ENCODE measurements at regions not wholly inside any gene's neighbourhood (a gene's known extent, or its start where the extent isn't known, plus 50 kb on each side); places are given as distances from the start of the nearest gene placed in this dataset.

GRCh38 chr14:100381395-100382105 is 58.4 kb downstream of the SLC25A47 start:
- no peak for DNase-seq

- DNase-seq: no peak
Observed at GRCh38 chr14:100382106-100382455, 58.9 kb downstream of the SLC25A47 start.

- DNase-seq: peak; percentile 74 to 84 (median 84)
Observed at GRCh38 chr14:100383727-100384158, 60.6 kb downstream of the SLC25A47 start.

DNA sequence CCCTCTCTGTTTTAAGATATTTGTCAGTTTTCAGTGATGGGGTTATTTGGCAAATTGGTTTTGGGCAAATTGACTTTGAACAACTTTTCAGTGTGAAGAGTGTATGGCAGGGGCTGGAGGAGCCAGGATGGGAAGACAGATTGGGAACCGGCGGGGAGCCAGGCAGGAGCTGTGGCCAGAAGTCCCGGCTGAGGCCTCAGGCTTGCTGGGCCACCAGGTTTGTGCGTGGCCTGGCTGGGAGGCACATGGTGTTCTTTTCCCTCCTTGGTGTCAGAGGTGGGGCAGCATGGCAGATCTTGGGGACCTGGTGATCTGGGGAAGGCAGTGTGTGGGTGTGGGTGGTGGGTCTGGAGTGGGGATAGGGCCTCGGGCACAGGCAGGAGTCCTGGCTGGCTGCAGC is 61.1 kb downstream of the SLC25A47 start:
- DNase-seq: no peak

GRCh38 chr14:100384819-100385813 is 62.0 kb downstream of the SLC25A47 start:
- peak in 2 of 3 donors; percentile 49 to 64 for DNase-seq

DNA sequence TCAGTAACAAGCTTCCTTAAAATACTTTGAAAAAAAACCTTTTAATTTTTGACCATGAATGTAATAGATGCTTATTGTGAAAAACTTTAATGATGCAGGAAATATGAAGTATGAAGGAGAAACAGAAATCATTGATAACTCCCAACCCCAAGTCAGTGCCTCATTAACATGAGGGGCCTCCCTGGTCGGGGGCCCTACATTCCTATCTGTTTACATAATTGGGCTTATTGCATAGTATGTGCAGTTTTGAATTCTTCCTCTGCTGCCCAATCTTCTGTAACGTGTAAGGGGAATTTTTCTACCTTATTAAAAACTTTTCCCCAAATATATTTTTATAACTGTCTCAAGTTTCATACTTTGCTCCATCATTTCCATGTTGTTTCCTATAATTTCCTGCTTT is 63.0 kb downstream of the SLC25A47 start:
- DNase-seq: no peak

GRCh38 chr14:100386846-100387245 is 63.7 kb downstream of the SLC25A47 start:
- DNase-seq: no peak

- DNase-seq: no peak
Observed at GRCh38 chr14:100387450-100387849, 64.3 kb downstream of the SLC25A47 start.

DNA sequence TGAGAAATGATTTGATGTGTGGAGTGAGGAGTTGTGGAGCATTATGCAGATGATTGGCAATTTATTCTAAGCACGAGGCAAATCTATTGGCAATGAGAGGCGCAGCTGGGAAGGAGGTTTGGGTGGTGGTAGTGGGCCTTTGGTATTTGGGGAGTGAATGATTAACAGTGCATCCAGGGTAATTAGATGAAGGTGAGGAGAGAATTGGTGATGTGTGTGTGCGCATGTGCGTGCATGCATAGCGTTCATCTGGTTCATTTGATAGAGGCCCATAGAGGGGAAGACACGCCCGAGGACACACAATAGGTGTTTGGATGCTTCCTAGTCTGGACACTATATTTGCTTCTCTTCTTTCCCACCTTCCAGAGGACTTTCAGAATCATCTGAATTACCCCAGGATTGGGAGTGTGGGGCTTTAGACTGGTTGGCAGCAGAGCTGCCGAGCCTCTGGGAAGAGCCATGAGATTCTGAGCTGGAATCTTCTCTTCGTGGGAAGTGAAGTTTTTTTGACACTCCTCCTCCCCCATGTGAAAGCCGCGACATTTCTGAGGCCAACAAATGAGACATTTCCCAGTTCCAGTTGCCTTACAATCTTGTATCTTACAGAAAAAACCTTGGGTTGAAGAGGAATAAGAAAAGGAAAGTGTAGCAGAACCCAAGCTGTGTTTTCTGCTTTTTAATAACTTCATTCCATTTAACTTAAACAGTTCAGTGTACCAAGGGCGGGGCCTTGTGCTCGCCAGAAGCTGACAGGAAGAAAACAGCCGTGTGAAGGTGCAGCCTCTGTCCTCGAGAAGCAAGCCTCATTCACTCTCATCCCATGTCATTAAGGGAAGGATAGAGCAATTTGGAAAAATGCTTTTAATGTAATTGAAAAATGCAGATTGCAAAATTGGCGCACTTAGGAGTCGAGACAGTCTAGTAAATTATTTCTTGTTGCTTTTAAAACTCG is 65.2 kb downstream of the SLC25A47 start:
- DNase-seq: no peak

GRCh38 chr14:100389497-100390104 is 66.5 kb downstream of the SLC25A47 start:
- DNase-seq: no peak

GRCh38 chr14:100391173-100391572 is 68.0 kb downstream of the SLC25A47 start:
- no peak for DNase-seq

DNA sequence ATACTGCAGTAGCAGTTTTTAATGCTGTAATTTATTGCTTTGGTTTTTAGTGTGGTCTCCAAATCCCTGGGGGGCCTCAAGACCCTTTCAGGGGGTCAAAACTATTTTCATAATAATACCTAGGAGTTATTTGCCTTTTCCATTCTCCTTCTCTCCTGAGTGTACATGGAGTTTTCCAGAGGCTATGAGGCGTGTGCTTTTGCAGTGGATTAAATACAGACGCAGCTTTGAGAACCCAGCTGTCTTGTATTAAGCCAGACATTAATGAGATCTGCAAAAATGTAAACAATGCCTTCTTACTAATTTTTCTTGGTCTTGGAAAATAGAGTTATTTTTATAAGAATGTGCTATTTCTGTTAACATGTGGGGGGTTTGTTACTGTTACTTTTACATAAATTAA is 68.6 kb downstream of the SLC25A47 start:
- DNase-seq: no peak

GRCh38 chr14:100392356-100392755 is 69.2 kb downstream of the SLC25A47 start:
- DNase-seq: peak in 1 of 3 donors; percentile 22

DNA sequence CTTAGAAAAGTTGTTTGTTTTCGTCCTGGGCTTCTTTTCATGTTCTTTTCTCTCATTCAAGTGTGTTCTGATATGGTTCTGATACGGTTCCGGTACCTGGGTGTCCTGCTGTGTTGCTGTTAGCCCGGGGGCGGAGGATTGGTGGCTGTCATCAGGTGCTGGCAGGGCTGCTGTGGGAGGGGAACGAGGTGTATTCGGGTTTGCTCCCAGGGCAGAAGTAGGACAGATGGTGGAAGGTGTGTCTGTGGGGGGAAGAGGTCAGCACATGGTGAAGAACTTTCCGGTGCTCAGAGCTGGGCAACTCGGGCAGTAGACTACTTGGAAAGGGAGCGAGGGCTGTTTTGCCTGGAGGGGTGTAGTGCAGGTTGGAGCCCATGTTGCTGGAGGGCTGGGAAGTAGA is 70.2 kb downstream of the SLC25A47 start:
- no peak for DNase-seq

GRCh38 chr14:100393906-100394732 is 71.0 kb downstream of the SLC25A47 start:
- no peak for DNase-seq

- no peak for DNase-seq
Observed at GRCh38 chr14:100394886-100395672, 71.9 kb downstream of the SLC25A47 start.

- no peak for DNase-seq
Observed at GRCh38 chr14:100396266-100396795, 73.2 kb downstream of the SLC25A47 start.

DNA sequence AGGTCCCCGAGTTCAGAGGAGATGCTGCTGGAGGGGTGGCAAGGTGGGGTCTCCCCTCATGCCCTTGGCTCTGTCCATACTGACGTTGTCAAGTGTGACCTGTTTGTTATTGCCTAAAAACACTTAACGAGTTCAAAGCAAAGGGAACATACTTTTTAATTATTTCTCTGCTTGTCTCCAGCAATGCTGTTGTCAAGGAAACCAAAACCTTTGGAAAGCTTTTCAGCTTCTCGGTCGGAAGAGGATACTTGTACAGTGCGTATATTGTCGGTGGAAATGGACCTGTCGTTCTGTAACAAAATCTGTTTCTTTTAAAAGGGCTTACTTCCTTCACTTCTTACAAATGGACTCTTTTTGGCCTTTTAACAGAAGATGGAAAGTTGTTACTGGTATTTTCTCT is 73.9 kb downstream of the SLC25A47 start:
- DNase-seq: no peak

GRCh38 chr14:100398044-100398443 is 74.9 kb downstream of the SLC25A47 start:
- no peak for DNase-seq
